ENCODE measurements at regions not wholly inside any gene's neighbourhood (a gene's known extent, or its start where the extent isn't known, plus 50 kb on each side); places are given as distances from the start of the nearest gene placed in this dataset.
A peak's percentile ranks its signal among the peaks of the same experiment; 100 is the strongest.

DNA sequence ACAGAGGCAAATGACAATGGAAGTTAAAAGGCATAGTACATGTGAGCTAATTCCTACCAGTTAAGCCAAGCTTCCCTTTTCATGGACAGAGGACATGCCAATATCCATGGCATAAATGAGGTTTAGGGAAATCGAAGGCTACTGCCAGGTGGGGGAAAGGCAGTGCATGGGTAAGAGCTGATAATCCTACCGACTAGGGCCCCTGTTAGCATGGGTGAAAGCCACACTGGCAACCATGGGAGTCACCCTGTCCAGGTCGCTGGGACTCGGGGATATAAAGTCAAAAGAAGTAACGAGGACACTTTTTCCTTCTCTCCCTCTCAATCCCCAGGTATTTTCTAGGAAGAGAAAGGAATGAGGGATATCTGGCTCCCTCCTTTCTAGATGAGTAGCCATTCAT is 83.7 kb upstream of the CDH19 start:
- no peak overlapping the region for H3K4me3 Mint-ChIP-seq
- TF ChIP-seq, protein P1, sequence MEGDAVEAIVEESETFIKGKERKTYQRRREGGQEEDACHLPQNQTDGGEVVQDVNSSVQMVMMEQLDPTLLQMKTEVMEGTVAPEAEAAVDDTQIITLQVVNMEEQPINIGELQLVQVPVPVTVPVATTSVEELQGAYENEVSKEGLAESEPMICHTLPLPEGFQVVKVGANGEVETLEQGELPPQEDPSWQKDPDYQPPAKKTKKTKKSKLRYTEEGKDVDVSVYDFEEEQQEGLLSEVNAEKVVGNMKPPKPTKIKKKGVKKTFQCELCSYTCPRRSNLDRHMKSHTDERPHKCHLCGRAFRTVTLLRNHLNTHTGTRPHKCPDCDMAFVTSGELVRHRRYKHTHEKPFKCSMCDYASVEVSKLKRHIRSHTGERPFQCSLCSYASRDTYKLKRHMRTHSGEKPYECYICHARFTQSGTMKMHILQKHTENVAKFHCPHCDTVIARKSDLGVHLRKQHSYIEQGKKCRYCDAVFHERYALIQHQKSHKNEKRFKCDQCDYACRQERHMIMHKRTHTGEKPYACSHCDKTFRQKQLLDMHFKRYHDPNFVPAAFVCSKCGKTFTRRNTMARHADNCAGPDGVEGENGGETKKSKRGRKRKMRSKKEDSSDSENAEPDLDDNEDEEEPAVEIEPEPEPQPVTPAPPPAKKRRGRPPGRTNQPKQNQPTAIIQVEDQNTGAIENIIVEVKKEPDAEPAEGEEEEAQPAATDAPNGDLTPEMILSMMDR (IDR thresholded peaks at IDR 0.05; ENCODE audit: unreplicated experiment in 3 of 3): no peak
- no peak overlapping the region for H3K27ac Mint-ChIP-seq
- peaks cover 5% of the 10 kb centered on the region for H3K4me1 Mint-ChIP-seq
- H3K36me3 Mint-ChIP-seq (ENCODE audit: low read depth): no peaks in the 10 kb centered on the region
- peaks cover 3% of the 10 kb centered on the region for H3K9me3 Mint-ChIP-seq
- H3K27me3 Mint-ChIP-seq (ENCODE audit: low read depth): no peaks in the 10 kb centered on the region

- TF ChIP-seq, protein P1 (IDR thresholded peaks at IDR 0.05; ENCODE audit: unreplicated experiment in 3 of 3): no peak
- H3K4me1 Mint-ChIP-seq: peaks cover 6% of the 10 kb centered on the region
- H3K4me3 Mint-ChIP-seq: peak overlapping the region; percentile 27 to 46 (median 37)
- peak overlapping the region in 2 of 3 experiments; percentile 3 to 21 for H3K27ac Mint-ChIP-seq
- H3K27me3 Mint-ChIP-seq (ENCODE audit: low read depth): peaks cover 3% of the 10 kb centered on the region
- peaks cover 3% of the 10 kb centered on the region for H3K9me3 Mint-ChIP-seq
- H3K36me3 Mint-ChIP-seq (ENCODE audit: low read depth): no peaks in the 10 kb centered on the region
Measured at GRCh38 chr18:66682855-66683322, 79.0 kb upstream of the CDH19 start.

DNA sequence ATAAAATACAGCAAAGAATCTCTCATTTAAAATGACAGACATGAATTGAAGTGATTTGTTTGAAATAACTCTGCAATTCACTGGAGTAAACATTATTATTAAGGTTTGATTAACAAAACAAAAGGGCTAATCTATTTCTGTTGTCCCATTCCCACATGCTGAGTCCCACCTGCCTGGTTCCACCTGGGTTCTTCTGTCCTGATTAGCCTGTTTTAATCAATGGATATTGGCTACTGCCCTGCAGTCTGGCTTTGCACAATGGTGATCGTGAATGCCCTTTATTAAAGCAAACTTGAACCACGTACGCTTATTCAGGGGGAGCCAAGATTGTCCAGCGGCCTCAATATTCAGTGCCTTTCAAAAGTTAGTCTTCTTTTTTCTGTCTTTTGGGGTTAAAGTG is 72.8 kb upstream of the CDH19 start:
- peaks cover 3% of the 10 kb centered on the region for H3K27me3 Mint-ChIP-seq (ENCODE audit: low read depth)
- no peak overlapping the region for H3K27ac Mint-ChIP-seq
- TF ChIP-seq, protein P1 (IDR thresholded peaks at IDR 0.05; ENCODE audit: unreplicated experiment in 3 of 3): no peak
- no peak overlapping the region for H3K4me3 Mint-ChIP-seq
- no peaks in the 10 kb centered on the region for H3K36me3 Mint-ChIP-seq (ENCODE audit: low read depth)
- H3K9me3 Mint-ChIP-seq: no peaks in the 10 kb centered on the region
- no peaks in the 10 kb centered on the region for H3K4me1 Mint-ChIP-seq

- TF ChIP-seq, protein P1 (IDR thresholded peaks at IDR 0.05; ENCODE audit: unreplicated experiment in 3 of 3): no peak
- Mint-ChIP-seq H3K27me3 (ENCODE audit: low read depth) (peaks cover 3% of the 10 kb centered on the region), H3K36me3 (ENCODE audit: low read depth) (no peaks in the 10 kb centered on the region), H3K9me3 (no peaks in the 10 kb centered on the region), H3K27ac (no peak overlapping the region), H3K4me3 (no peak overlapping the region), H3K4me1 (no peaks in the 10 kb centered on the region)
Measured at GRCh38 chr18:66674286-66674685, 70.4 kb upstream of the CDH19 start.

DNA sequence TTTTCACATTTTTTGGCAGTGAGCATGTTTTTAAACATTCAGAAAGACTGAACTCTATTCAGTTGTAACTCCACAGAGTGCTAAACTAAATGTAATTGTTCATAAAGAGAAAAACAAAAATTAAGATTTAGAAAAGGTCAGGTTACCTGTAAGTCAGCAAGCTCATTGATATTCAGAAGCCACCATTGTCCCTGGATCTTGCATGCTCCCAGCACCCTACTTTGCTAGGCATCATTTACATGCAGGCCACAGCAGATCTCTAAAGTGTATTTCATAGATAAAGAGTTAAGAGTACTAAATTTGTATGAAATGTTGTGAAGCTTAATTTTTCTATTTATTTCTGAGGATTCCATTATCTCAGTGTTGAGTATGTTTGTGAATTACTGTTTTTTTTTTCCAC is 64.8 kb upstream of the CDH19 start:
- no peak overlapping the region for H3K4me3 Mint-ChIP-seq
- H3K36me3 Mint-ChIP-seq (ENCODE audit: low read depth): no peaks in the 10 kb centered on the region
- no peaks in the 10 kb centered on the region for H3K4me1 Mint-ChIP-seq
- no peak overlapping the region for H3K27ac Mint-ChIP-seq
- TF ChIP-seq, protein P1 (IDR thresholded peaks at IDR 0.05; ENCODE audit: unreplicated experiment in 3 of 3): no peak
- H3K27me3 Mint-ChIP-seq (ENCODE audit: low read depth): no peaks in the 10 kb centered on the region
- no peaks in the 10 kb centered on the region for H3K9me3 Mint-ChIP-seq

GRCh38 chr18:66662632-66663031 is 58.7 kb upstream of the CDH19 start:
- H3K36me3 Mint-ChIP-seq (ENCODE audit: low read depth): no peaks in the 10 kb centered on the region
- no peak overlapping the region for H3K4me3 Mint-ChIP-seq
- no peaks in the 10 kb centered on the region for H3K27me3 Mint-ChIP-seq (ENCODE audit: low read depth)
- H3K27ac Mint-ChIP-seq: no peak overlapping the region
- H3K4me1 Mint-ChIP-seq: no peaks in the 10 kb centered on the region
- H3K9me3 Mint-ChIP-seq: no peaks in the 10 kb centered on the region
- TF ChIP-seq, protein P1 (IDR thresholded peaks at IDR 0.05; ENCODE audit: unreplicated experiment in 3 of 3): no peak
